B cell (primary cell): ENCODE measurements at regions not wholly inside any gene's neighbourhood (a gene's known extent, or its start where the extent isn't known, plus 50 kb on each side); places are given as distances from the start of the nearest gene placed in this dataset.

Experiments used
- ATAC-seq: fragments of 200-7000 bp; cut with Tn5 transposase; one replicate; pipeline ENCODE4 v1.10.0; 2021; ENCODE audit warnings: low read depth, mild to moderate bottlenecking, moderate number of reproducible peaks, moderate library complexity
- CTCF ChIA-PET: fragments of 350-600 bp; sonication (Branson Sonifier 250); formaldehyde crosslinking; loops from one replicate; lab custom pipeline; 2021; ENCODE audit warnings: antibody characterized with exemption, inconsistent platforms; lab: Charles Lee
- POLR2A ChIA-PET: fragments of 350-600 bp; sonication (Branson Sonifier 250); formaldehyde crosslinking; loops from one replicate; lab custom pipeline; 2021; ENCODE audit warnings: antibody characterized with exemption; lab: Charles Lee
- DNase-seq: peaks from one replicate; pipeline ENCODE4 v3.0.0; 2013
- H2AFZ ChIP-seq: 2 replicates; pipeline ENCODE4 v1.6.1; 2012; ENCODE audit warnings: mild to moderate bottlenecking, low read depth, low read length; ENCODE audit not compliant: insufficient read depth, poor library complexity, severe bottlenecking
- H3K27ac ChIP-seq, 2 donors: 1 replicate in 1 of 2; 2 replicates in 1 of 2; pipeline ENCODE4 v1.5.1; 2012 to 2013; ENCODE audit warnings: low read length in 2 of 2, mild to moderate bottlenecking in 2 of 2, moderate library complexity in 1 of 2
- H3K27me3 ChIP-seq, 4 experiments: fragments of 200-600 bp in 1 of 4; sonication (generic) in 1 of 4; replicated peaks in 1 of 4; 1 replicate in 2 of 4; 2 replicates in 2 of 4; pipeline versions ENCODE4 v1.6.1 to v1.7.0; 2013 to 2016; ENCODE audit warnings: low read length in 3 of 4, mild to moderate bottlenecking in 2 of 4, mixed read lengths in 1 of 4, moderate library complexity in 1 of 4; ENCODE audit not compliant: insufficient read depth in 4 of 4, control insufficient read depth in 3 of 4; ENCODE audit errors: control extremely low read depth in 1 of 4
- H3K36me3 ChIP-seq, 2 experiments: replicated peaks in 1 of 2; 1 replicate in 1 of 2; 2 replicates in 1 of 2; pipeline versions ENCODE4 v1.6.1 to v1.7.1; 2013; ENCODE audit warnings: low read length in 1 of 2; ENCODE audit not compliant: insufficient read depth in 2 of 2, control insufficient read depth in 1 of 2; ENCODE audit errors: control extremely low read depth in 1 of 2, extremely low read depth in 1 of 2
- H3K4me1 ChIP-seq, 2 donors: fragments of 200-600 bp in 1 of 2; sonication (generic) in 1 of 2; 1 replicate in 1 of 2; 2 replicates in 1 of 2; pipeline versions ENCODE4 v1.5.1 to v1.6.1; 2013 to 2017; ENCODE audit warnings: low read length in 2 of 2; ENCODE audit not compliant: control insufficient read depth in 2 of 2, insufficient read depth in 2 of 2
- H3K4me2 ChIP-seq: replicated peaks from 2 replicates; pipeline ENCODE3; 2012; ENCODE audit warnings: mild to moderate bottlenecking, low read depth, low read length; ENCODE audit not compliant: poor library complexity, severe bottlenecking
- H3K4me3 ChIP-seq, 5 experiments: fragments of 200-600 bp in 1 of 5; sonication (generic) in 1 of 5; 1 replicate in 3 of 5; 2 replicates in 2 of 5; pipeline versions ENCODE4 v1.5.1 to v1.7.0; 2011 to 2016; ENCODE audit warnings: low read length in 4 of 5, mild to moderate bottlenecking in 4 of 5, low read depth in 2 of 5, control low read depth in 1 of 5, moderate library complexity in 1 of 5; ENCODE audit not compliant: insufficient read depth in 1 of 5; ENCODE audit errors: control extremely low read depth in 1 of 5, extremely low read depth in 1 of 5
- H3K79me2 ChIP-seq: fragments of 200-600 bp; sonication (generic); one replicate; pipeline ENCODE4 v1.6.0; 2016; ENCODE audit warnings: low read length; ENCODE audit not compliant: control insufficient read depth, insufficient read depth
- H3K9ac ChIP-seq: fragments of 200-600 bp; sonication (generic); 2 replicates; pipeline ENCODE4 v1.6.1; 2017; ENCODE audit warnings: mild to moderate bottlenecking, low read length, moderate library complexity
- H3K9me3 ChIP-seq, 3 donors: one replicate each; pipeline versions ENCODE4 v1.6.1 to v1.7.1; 2013; ENCODE audit warnings: low read length in 2 of 3; ENCODE audit not compliant: control insufficient read depth in 2 of 3, insufficient read depth in 1 of 3; ENCODE audit errors: control extremely low read depth in 1 of 3
- H4K20me1 ChIP-seq: 2 replicates; pipeline ENCODE4 v1.6.0; 2012; ENCODE audit warnings: mild to moderate bottlenecking, low read length; ENCODE audit not compliant: insufficient read depth, control insufficient read depth, poor library complexity, severe bottlenecking
- H3K27ac Mint-ChIP-seq: one replicate; pipeline ENCODE4 v1.8.0; 2021; ENCODE audit warnings: mixed read lengths
- H3K27me3 Mint-ChIP-seq: one replicate; pipeline ENCODE4 v1.8.0; 2021; ENCODE audit warnings: mixed read lengths
- H3K4me1 Mint-ChIP-seq: one replicate; pipeline ENCODE4 v1.8.0; 2021; ENCODE audit warnings: mixed read lengths
- H3K4me3 Mint-ChIP-seq: one replicate; pipeline ENCODE4 v1.8.0; 2021; ENCODE audit warnings: mixed read lengths
- H3K9me3 Mint-ChIP-seq: one replicate; pipeline ENCODE4 v1.8.0; 2022; ENCODE audit warnings: mixed read lengths; ENCODE audit not compliant: insufficient read depth
- CTCF ChIP-seq: fragments of 200-600 bp; IDR thresholded peaks from one replicate; pipeline ENCODE4 v1.8.0; 2022; ENCODE audit warnings: antibody characterized with exemption, mild to moderate bottlenecking
- EZH2 ChIP-seq: IDR thresholded peaks from 2 replicates; pipeline ENCODE4 v1.6.1; 2012; ENCODE audit warnings: borderline replicate concordance, low read depth, mild to moderate bottlenecking, moderate library complexity, low read length; ENCODE audit not compliant: insufficient read depth, poor library complexity, severe bottlenecking
- WGBS: methylation state at CpG from one replicate; pipeline ENCODE4 v1.1.5; 2013; ENCODE audit warnings: missing lambda C conversion rate; ENCODE audit not compliant: insufficient coverage; 5-methylcytosine and 5-hydroxymethylcytosine counted together
- intact Hi-C: fragments of 100-400 bp; cut with micrococcal nuclease; formaldehyde crosslinking; loops from one replicate; pipeline ENCODE4 v1.10.0; 2022

- ChIA-PET POLR2A (no interaction called here), CTCF (no interaction called here)
- intact Hi-C loops: no loop called here
- Mint-ChIP-seq H3K4me3 (no peak overlapping the region), H3K27ac (no peak overlapping the region), H3K4me1 (no peaks in the 10 kb centered on the region), H3K9me3 (no peaks in the 10 kb centered on the region), H3K27me3 (no peaks in the 10 kb centered on the region)
- no peak overlapping the region for H3K4me2 ChIP-seq
- TF ChIP-seq EZH2 (no peak), CTCF (no peak)
- ATAC-seq: no peak
- H2AFZ ChIP-seq: no peak overlapping the region
- H3K4me3 ChIP-seq: no peak overlapping the region
- H3K36me3 ChIP-seq: no peaks in the 10 kb centered on the region
- H3K9ac ChIP-seq: no peak overlapping the region
- no peaks in the 10 kb centered on the region for H3K4me1 ChIP-seq
- no peaks in the 10 kb centered on the region for H3K9me3 ChIP-seq
- H3K27ac ChIP-seq: no peak overlapping the region
- no peaks in the 10 kb centered on the region for H4K20me1 ChIP-seq
- no peaks in the 10 kb centered on the region for H3K79me2 ChIP-seq
- H3K27me3 ChIP-seq: no peaks in the 10 kb centered on the region
- DNase-seq: no peak
These were observed 677.3 kb downstream of the PRELID2 start for GRCh38 chr5:145157841-145158240.

GRCh38 chr5:145141534-145141933, 693.6 kb downstream of the PRELID2 start:
- Histone ChIP-seq H2AFZ (no peak overlapping the region), H3K4me1 (no peaks in the 10 kb centered on the region), H3K9ac (no peak overlapping the region), H3K27me3 (no peaks in the 10 kb centered on the region), H3K9me3 (no peaks in the 10 kb centered on the region), H3K4me3 (no peak overlapping the region), H3K36me3 (no peaks in the 10 kb centered on the region), H3K27ac (no peak overlapping the region), H4K20me1 (no peaks in the 10 kb centered on the region), H3K79me2 (no peaks in the 10 kb centered on the region), H3K4me2 (no peak overlapping the region)
- ATAC-seq: no peak
- no peak for DNase-seq
- Mint-ChIP-seq H3K4me3 (no peak overlapping the region), H3K9me3 (peaks cover 3% of the 10 kb centered on the region), H3K27me3 (no peaks in the 10 kb centered on the region), H3K27ac (no peak overlapping the region), H3K4me1 (no peaks in the 10 kb centered on the region)
- WGBS: no CpG with 5 or more reads among the region's 1 CpG
- intact Hi-C loops: no loop called here
- POLR2A ChIA-PET: no interaction called here
- TF ChIP-seq CTCF (no peak), EZH2 (no peak)
- CTCF ChIA-PET: no interaction called here
